Neuronal stem cell (in vitro differentiated cells): ENCODE measurements at regions not wholly inside any gene's neighbourhood (a gene's known extent, or its start where the extent isn't known, plus 50 kb on each side); places are given as distances from the start of the nearest gene placed in this dataset.

Source experiments
- DNase-seq: peaks from one replicate; pipeline ENCODE4 v3.0.0-alpha.2; 2013; ENCODE audit warnings: low spot score
- H2AFZ ChIP-seq: one replicate; pipeline ENCODE4 v1.6.1; 2013; ENCODE audit warnings: mild to moderate bottlenecking, low read length, inconsistent platforms
- H2AK5ac ChIP-seq: 2 replicates; pipeline ENCODE4 v1.6.1; 2013; ENCODE audit warnings: low read depth, mild to moderate bottlenecking, inconsistent platforms, low read length, moderate library complexity, mixed read lengths
- H2BK120ac ChIP-seq: 2 replicates; pipeline ENCODE4 v1.6.1; 2013; ENCODE audit warnings: low read depth, mild to moderate bottlenecking, inconsistent platforms, low read length, moderate library complexity, mixed read lengths
- H2BK12ac ChIP-seq: one replicate; pipeline ENCODE4 v1.6.1; 2013; ENCODE audit warnings: low read length, inconsistent platforms
- H2BK15ac ChIP-seq: 2 replicates; pipeline ENCODE4 v1.6.1; 2013; ENCODE audit warnings: mild to moderate bottlenecking, low read length, inconsistent platforms, mixed read lengths
- H2BK5ac ChIP-seq: one replicate; pipeline ENCODE4 v1.6.1; 2013; ENCODE audit warnings: inconsistent platforms, mild to moderate bottlenecking, low read length, moderate library complexity
- H3K14ac ChIP-seq: one replicate; pipeline ENCODE4 v1.6.1; 2013; ENCODE audit warnings: low read length, inconsistent platforms
- H3K18ac ChIP-seq: 2 replicates; pipeline ENCODE4 v1.6.1; 2013; ENCODE audit warnings: low read length, inconsistent platforms
- H3K23ac ChIP-seq: 2 replicates; pipeline ENCODE4 v1.6.1; 2013; ENCODE audit warnings: low read depth, mild to moderate bottlenecking, mixed read lengths, low read length, inconsistent platforms; ENCODE audit not compliant: poor library complexity
- H3K27ac ChIP-seq: replicated peaks from 3 replicates; pipeline ENCODE4 v1.5.1; 2013; ENCODE audit warnings: low read length, inconsistent platforms
- H3K27me3 ChIP-seq, 3 experiments: 2 replicates each; pipeline ENCODE4 v1.6.1; 2013; ENCODE audit warnings: low read length in 3 of 3, mild to moderate bottlenecking in 2 of 3, inconsistent platforms in 1 of 3, low read depth in 1 of 3, mixed read lengths in 1 of 3, moderate library complexity in 1 of 3; ENCODE audit not compliant: control insufficient read depth in 3 of 3, insufficient read depth in 3 of 3
- H3K36me3 ChIP-seq, 2 donors: replicated peaks in 1 of 2; 2 replicates each; pipeline ENCODE4 v1.6.1; 2013; ENCODE audit warnings: low read length in 2 of 2; ENCODE audit not compliant: control insufficient read depth in 2 of 2, insufficient read depth in 2 of 2
- H3K4ac ChIP-seq: 2 replicates; pipeline ENCODE4 v1.6.1; 2013; ENCODE audit warnings: inconsistent platforms, mild to moderate bottlenecking, low read length, moderate library complexity
- H3K4me1 ChIP-seq, 2 donors: 1 replicate in 1 of 2; 2 replicates in 1 of 2; pipeline ENCODE4 v1.6.1; 2013; ENCODE audit warnings: low read length in 2 of 2, low read depth in 1 of 2; ENCODE audit not compliant: control insufficient read depth in 2 of 2, insufficient read depth in 1 of 2
- H3K4me2 ChIP-seq: one replicate; pipeline ENCODE4 v1.6.1; 2013; ENCODE audit warnings: mild to moderate bottlenecking, low read length, inconsistent platforms; ENCODE audit not compliant: insufficient read depth, poor library complexity, severe bottlenecking
- H3K4me3 ChIP-seq, 2 donors: 2 replicates each; pipeline ENCODE4 v1.5.1; 2013; ENCODE audit warnings: low read length in 2 of 2, mild to moderate bottlenecking in 2 of 2, inconsistent platforms in 1 of 2, moderate library complexity in 1 of 2
- H3K79me1 ChIP-seq: one replicate; pipeline ENCODE4 v1.6.1; 2013; ENCODE audit warnings: low read depth, mild to moderate bottlenecking, inconsistent platforms, low read length, moderate library complexity
- H3K9ac ChIP-seq: one replicate; pipeline ENCODE4 v1.6.1; 2013; ENCODE audit warnings: mild to moderate bottlenecking, low read depth, low read length, inconsistent platforms; ENCODE audit not compliant: poor library complexity
- H3K9me3 ChIP-seq, 2 donors: replicated peaks in 1 of 2; 2 replicates each; pipeline versions ENCODE3 to v1.6.1; 2013; ENCODE audit warnings: low read length in 2 of 2, mild to moderate bottlenecking in 2 of 2, inconsistent platforms in 1 of 2, low read depth in 1 of 2, mixed read lengths in 1 of 2, moderate library complexity in 1 of 2; ENCODE audit not compliant: control insufficient read depth in 2 of 2, insufficient read depth in 1 of 2
- H4K8ac ChIP-seq: one replicate; pipeline ENCODE4 v1.6.1; 2013; ENCODE audit warnings: low read depth, mild to moderate bottlenecking, inconsistent platforms, low read length, moderate library complexity
- H4K91ac ChIP-seq: one replicate; pipeline ENCODE4 v1.6.1; 2013; ENCODE audit warnings: low read length, low read depth, mild to moderate bottlenecking, inconsistent platforms; ENCODE audit not compliant: poor library complexity
- WGBS, 2 donors: extraction: QIAGEN DNeasy Blood & Tissue Kit; methylation state at CpG; one replicate each; pipeline ENCODE4 v1.1.7; 2013; ENCODE audit warnings: missing lambda C conversion rate in 2 of 2, mixed read lengths in 1 of 2; ENCODE audit not compliant: insufficient read length in 2 of 2, insufficient replicate concordance in 1 of 2; ENCODE audit errors: extremely low coverage in 2 of 2; 5-methylcytosine and 5-hydroxymethylcytosine counted together

GRCh38 chr15:95319242-95319641 is 1011.3 kb upstream of the NR2F2 start:
- WGBS, 2 donors: no CpG with 5 or more reads among the region's 4 CpGs
- no peaks in the 10 kb centered on the region for H3K27me3 ChIP-seq
- H4K91ac ChIP-seq: no peak overlapping the region
- H2BK15ac ChIP-seq: no peak overlapping the region
- no peak overlapping the region for H3K4ac ChIP-seq
- no peak overlapping the region for H3K23ac ChIP-seq
- H3K9ac ChIP-seq: no peak overlapping the region
- H2BK5ac ChIP-seq: no peak overlapping the region
- H2AK5ac ChIP-seq: no peak overlapping the region
- H4K8ac ChIP-seq: no peak overlapping the region
- no peaks in the 10 kb centered on the region for H3K4me1 ChIP-seq
- H3K36me3 ChIP-seq: no peaks in the 10 kb centered on the region
- H3K14ac ChIP-seq: no peak overlapping the region
- DNase-seq: no peak
- no peak overlapping the region for H3K18ac ChIP-seq
- peaks cover 2 to 5% of the 10 kb centered on the region in 2 donors for H3K9me3 ChIP-seq
- no peak overlapping the region for H3K4me3 ChIP-seq
- H3K27ac ChIP-seq: no peak overlapping the region
- H3K79me1 ChIP-seq: no peaks in the 10 kb centered on the region
- no peak overlapping the region for H2BK12ac ChIP-seq
- no peak overlapping the region for H2BK120ac ChIP-seq
- H3K4me2 ChIP-seq: no peak overlapping the region
- H2AFZ ChIP-seq: no peak overlapping the region

- Histone ChIP-seq H3K9ac (no peak overlapping the region), H3K27ac (no peak overlapping the region), H3K4me2 (no peak overlapping the region), H3K18ac (no peak overlapping the region), H4K8ac (no peak overlapping the region), H3K4me1 (peaks cover 0 to 1% of the 10 kb centered on the region in 2 donors), H3K4me3 (no peak overlapping the region), H2BK12ac (no peak overlapping the region), H2AFZ (no peak overlapping the region), H3K14ac (no peak overlapping the region), H3K9me3 (no peaks in the 10 kb centered on the region), H3K23ac (no peak overlapping the region), H2BK15ac (no peak overlapping the region), H3K36me3 (no peaks in the 10 kb centered on the region), H2BK120ac (no peak overlapping the region), H3K79me1 (no peaks in the 10 kb centered on the region), H4K91ac (no peak overlapping the region), H3K4ac (no peak overlapping the region), H3K27me3 (peaks cover 0 to 5% (median 0%) of the 10 kb centered on the region in 3 experiments), H2AK5ac (no peak overlapping the region), H2BK5ac (no peak overlapping the region)
- whole genome bisulfite sequencing, 2 donors: no CpG with 5 or more reads among the region's 7 CpGs
- DNase-seq: no peak
Observed at GRCh38 chr15:95323796-95324195, 1006.7 kb upstream of the NR2F2 start.

- Histone ChIP-seq H3K4me1 (peaks cover 0 to 1% of the 10 kb centered on the region in 2 donors), H2BK12ac (no peak overlapping the region), H2BK120ac (no peak overlapping the region), H3K79me1 (no peaks in the 10 kb centered on the region), H3K36me3 (no peaks in the 10 kb centered on the region), H3K4me2 (no peak overlapping the region), H2BK5ac (no peak overlapping the region), H3K18ac (no peak overlapping the region), H3K14ac (no peak overlapping the region), H3K23ac (no peak overlapping the region), H3K4me3 (no peak overlapping the region), H2AK5ac (no peak overlapping the region), H2BK15ac (no peak overlapping the region), H3K27ac (no peak overlapping the region), H4K91ac (no peak overlapping the region), H3K9ac (no peak overlapping the region), H3K9me3 (no peaks in the 10 kb centered on the region), H2AFZ (peak overlapping the region; percentile 18), H4K8ac (no peak overlapping the region), H3K27me3 (peaks cover 0 to 5% (median 0%) of the 10 kb centered on the region in 3 experiments), H3K4ac (no peak overlapping the region)
- no CpG with 5 or more reads among the region's 7 CpGs for WGBS, 2 donors
- no peak for DNase-seq
Observed at GRCh38 chr15:95324656-95325055, 1005.8 kb upstream of the NR2F2 start.

GRCh38 chr15:95325763-95326404 is 1004.6 kb upstream of the NR2F2 start:
- Histone ChIP-seq H3K18ac (no peak overlapping the region), H3K27me3 (peaks cover 0 to 5% (median 0%) of the 10 kb centered on the region in 3 experiments), H2BK5ac (no peak overlapping the region), H3K4me2 (no peak overlapping the region), H3K9me3 (no peaks in the 10 kb centered on the region), H3K9ac (no peak overlapping the region), H3K4ac (no peak overlapping the region), H3K79me1 (no peaks in the 10 kb centered on the region), H3K36me3 (no peaks in the 10 kb centered on the region), H2BK120ac (no peak overlapping the region), H3K23ac (no peak overlapping the region), H2AK5ac (no peak overlapping the region), H3K4me1 (peaks cover 0 to 1% of the 10 kb centered on the region in 2 donors), H2BK12ac (no peak overlapping the region), H4K8ac (no peak overlapping the region), H3K4me3 (no peak overlapping the region), H3K14ac (no peak overlapping the region), H2AFZ (peak overlapping the region; percentile 88), H2BK15ac (no peak overlapping the region), H4K91ac (no peak overlapping the region), H3K27ac (no peak overlapping the region)
- no CpG with 5 or more reads among the region's 7 CpGs for WGBS, 2 donors
- no peak for DNase-seq
